Activated CD4-positive, alpha-beta memory T cell treated with anti-CD3 and anti-CD28 coated beads, Interleukin-2, amount 10 ng/mL, durations not matched to agents 7 days and 5 days (primary cell): ENCODE measurements at regions not wholly inside any gene's neighbourhood (a gene's known extent, or its start where the extent isn't known, plus 50 kb on each side); places are given as distances from the start of the nearest gene placed in this dataset.

ENCODE experiments used
- CTCF ChIA-PET: fragments of 350-600 bp; sonication (Branson Sonifier 250); formaldehyde crosslinking; loops from one replicate; lab custom pipeline; 2021; ENCODE audit warnings: antibody characterized with exemption, inconsistent platforms; lab: Charles Lee
- POLR2A ChIA-PET: fragments of 350-600 bp; sonication (Branson Sonifier 250); formaldehyde crosslinking; loops from one replicate; lab custom pipeline; 2021; ENCODE audit warnings: antibody characterized with exemption; lab: Charles Lee
- DNase-seq: peaks from one replicate; pipeline ENCODE4 v3.0.0-alpha.2; 2020
- H3K27ac Mint-ChIP-seq: one replicate; pipeline ENCODE4 v1.8.0; 2021; ENCODE audit warnings: mild to moderate bottlenecking, mixed read lengths
- H3K27me3 Mint-ChIP-seq: one replicate; pipeline ENCODE4 v1.8.0; 2021; ENCODE audit warnings: mixed read lengths
- H3K36me3 Mint-ChIP-seq: one replicate; pipeline ENCODE4 v1.8.0; 2021; ENCODE audit warnings: low read depth, mixed read lengths
- H3K4me1 Mint-ChIP-seq: one replicate; pipeline ENCODE4 v1.8.0; 2021; ENCODE audit warnings: mixed read lengths
- H3K4me3 Mint-ChIP-seq: one replicate; pipeline ENCODE4 v1.8.0; 2021; ENCODE audit warnings: mild to moderate bottlenecking, mixed read lengths
- H3K9me3 Mint-ChIP-seq: one replicate; pipeline ENCODE4 v1.8.0; 2021; ENCODE audit warnings: mixed read lengths

DNA sequence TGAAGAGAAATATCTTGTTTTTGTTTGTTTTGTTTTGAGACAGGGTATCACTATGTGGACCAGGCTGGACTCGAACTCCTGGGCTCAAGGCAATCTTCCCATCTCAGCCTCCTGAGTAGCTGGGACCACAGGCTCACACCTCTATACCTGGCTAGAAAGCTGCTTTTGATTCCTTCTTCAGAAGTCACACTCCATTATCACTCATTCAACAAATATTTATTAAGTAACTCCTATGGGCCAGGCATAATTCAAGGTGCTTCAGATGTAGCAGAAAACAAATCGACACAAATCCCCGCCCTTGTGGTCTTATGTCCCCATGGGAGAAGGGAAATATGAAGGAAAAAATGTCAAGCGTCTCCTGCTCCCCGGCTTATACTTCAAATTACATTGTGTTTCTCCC is 72.6 kb upstream of the DHX15 start:
- CTCF ChIA-PET, result no interaction called here
- DNase-seq, result no peak
- POLR2A ChIA-PET, result no interaction called here
- Mint-ChIP-seq H3K27me3 (peaks cover 19% of the 10 kb centered on the region), H3K9me3 (no peaks in the 10 kb centered on the region), H3K27ac (no peak overlapping the region), H3K4me1 (peaks cover 8% of the 10 kb centered on the region), H3K4me3 (no peak overlapping the region), H3K36me3 (no peaks in the 10 kb centered on the region)

DNA sequence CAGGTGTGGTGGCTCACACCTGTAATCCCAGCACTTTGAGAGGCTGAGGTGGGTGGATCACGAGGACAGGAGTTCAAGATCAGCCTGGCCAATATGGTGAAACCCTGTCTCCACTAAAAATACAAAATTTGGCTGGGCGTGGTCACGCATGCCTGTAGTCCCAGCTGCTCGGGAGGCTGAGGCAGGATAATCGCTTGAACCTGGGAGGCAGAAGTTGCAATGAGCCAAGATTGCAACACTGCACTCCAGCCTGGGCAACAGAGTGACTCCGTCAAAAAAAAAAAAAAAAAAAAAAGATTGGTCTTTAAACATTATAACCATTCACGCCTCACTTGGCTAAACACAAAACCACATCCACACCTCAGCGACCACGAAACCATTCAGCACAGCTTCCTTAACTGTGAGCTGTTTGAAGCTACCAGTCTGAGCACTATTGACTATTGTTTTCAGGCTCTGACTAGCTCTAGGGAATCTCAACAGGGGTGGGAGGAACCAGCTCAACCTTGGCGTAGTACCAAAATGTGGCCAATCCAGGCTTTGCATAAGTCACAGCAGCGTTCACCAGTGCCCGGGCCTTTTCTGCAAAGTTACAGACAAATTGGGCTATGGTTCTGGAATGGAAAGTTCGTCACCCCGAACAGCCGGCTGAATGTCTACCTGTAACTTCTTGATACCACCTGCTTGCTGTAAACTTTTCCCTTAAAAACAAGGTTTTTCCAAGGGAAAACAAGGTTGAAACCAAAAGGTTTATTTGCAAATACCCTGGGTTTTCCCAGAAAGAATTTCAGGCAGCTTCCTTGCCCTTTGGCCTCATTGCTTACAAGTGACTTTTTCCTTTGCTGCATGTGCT is 73.6 kb upstream of the DHX15 start:
- peak; percentile 44 for DNase-seq
- Mint-ChIP-seq H3K4me3 (no peak overlapping the region), H3K9me3 (no peaks in the 10 kb centered on the region), H3K27me3 (peaks cover 19% of the 10 kb centered on the region), H3K27ac (no peak overlapping the region), H3K4me1 (peaks cover 8% of the 10 kb centered on the region), H3K36me3 (no peaks in the 10 kb centered on the region)
- ChIA-PET CTCF (no interaction called here), POLR2A (no interaction called here)

DNA sequence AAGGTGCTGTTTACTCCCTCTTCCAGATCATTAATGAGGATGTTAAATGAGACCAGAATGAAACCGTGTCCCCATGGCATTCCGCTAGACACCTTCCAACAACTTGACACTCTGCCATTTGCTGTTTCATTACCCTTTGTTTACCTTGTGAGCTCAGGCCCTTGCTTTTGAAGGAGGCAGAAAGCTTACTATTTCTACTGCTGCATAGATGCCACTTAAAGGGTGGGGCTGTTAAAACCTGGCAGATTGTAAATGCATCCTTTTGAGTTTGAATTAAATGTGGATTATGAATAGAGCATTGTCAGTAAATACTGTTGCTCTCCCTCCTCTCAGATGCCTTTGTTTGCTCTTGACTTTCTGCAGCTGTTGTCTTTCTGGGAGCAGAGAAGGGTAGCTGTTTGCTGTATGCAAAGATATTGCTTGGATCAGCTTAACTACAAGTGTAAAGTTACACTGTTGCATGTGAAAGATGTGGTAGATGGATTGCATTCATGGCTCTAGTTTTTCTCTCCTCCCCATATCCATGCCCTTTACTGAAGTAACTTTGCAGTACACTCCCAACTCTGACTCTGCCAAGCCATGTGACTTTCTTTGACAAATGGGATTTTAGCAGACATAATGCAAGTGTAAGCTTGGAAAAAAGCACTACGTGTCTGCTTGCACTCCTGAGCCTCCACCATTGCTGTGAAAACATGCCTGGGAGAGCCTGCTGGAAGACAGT is 75.0 kb upstream of the DHX15 start:
- POLR2A ChIA-PET, result no interaction called here

DNA sequence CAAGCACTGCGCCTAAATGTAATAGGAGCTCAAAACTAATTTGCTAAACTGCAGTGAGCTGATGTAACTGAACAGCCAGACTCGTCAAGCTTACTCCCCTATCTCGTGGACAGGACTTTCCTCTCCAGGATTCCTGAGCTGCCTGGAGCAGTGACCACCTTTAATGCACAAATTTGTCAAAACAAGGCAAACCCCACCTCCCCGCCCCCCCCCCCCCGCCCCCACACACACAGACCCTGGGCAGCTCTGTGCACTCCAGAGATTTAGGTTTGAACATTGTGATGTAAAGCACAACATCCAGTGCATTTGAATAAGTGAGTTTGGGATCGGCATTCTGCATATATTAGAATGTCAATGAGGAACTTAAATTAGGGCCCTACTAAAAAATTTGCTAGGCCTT is 77.7 kb upstream of the DHX15 start:
- ChIA-PET POLR2A (no interaction called here), CTCF (no interaction called here)
- no peaks in the 10 kb centered on the region for H3K9me3 Mint-ChIP-seq
- no peaks in the 10 kb centered on the region for H3K36me3 Mint-ChIP-seq
- no peak overlapping the region for H3K27ac Mint-ChIP-seq
- H3K27me3 Mint-ChIP-seq, result peaks cover 16% of the 10 kb centered on the region
- H3K4me3 Mint-ChIP-seq, result no peak overlapping the region
- no peak for DNase-seq
- peaks cover 6% of the 10 kb centered on the region for H3K4me1 Mint-ChIP-seq

More for the DNA sequence above, 75.0 kb upstream of the DHX15 start:
- no peaks in the 10 kb centered on the region for H3K36me3 Mint-ChIP-seq
- no peak overlapping the region for H3K4me3 Mint-ChIP-seq
- no peak for DNase-seq
- peaks cover 8% of the 10 kb centered on the region for H3K4me1 Mint-ChIP-seq
- H3K27me3 Mint-ChIP-seq, result peaks cover 19% of the 10 kb centered on the region
- CTCF ChIA-PET, result no interaction called here
- H3K27ac Mint-ChIP-seq, result no peak overlapping the region
- no peaks in the 10 kb centered on the region for H3K9me3 Mint-ChIP-seq

DNA sequence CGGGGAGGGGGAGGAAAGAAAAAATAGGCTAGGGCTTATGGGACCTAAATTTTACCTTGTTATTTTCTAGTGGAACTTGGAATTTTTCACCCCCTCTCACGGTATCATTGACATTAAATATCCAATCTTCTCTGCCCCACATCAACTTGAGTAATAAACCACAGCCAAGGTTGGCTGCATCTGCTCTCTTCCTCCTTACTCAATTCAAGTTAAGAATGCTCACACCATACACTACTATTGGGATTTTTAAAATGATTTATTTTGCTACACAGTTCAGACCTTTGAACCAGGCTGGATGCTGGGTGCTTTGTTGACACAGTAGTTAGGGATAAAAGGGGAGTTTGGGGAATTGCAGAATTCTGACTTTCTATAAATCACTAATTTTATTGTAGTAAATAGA is 78.2 kb upstream of the DHX15 start:
- ChIA-PET POLR2A (no interaction called here), CTCF (no interaction called here)
- no peak for DNase-seq
- Mint-ChIP-seq H3K27ac (no peak overlapping the region), H3K36me3 (no peaks in the 10 kb centered on the region), H3K4me1 (peaks cover 6% of the 10 kb centered on the region), H3K27me3 (peaks cover 16% of the 10 kb centered on the region), H3K9me3 (no peaks in the 10 kb centered on the region), H3K4me3 (no peak overlapping the region)

DNA sequence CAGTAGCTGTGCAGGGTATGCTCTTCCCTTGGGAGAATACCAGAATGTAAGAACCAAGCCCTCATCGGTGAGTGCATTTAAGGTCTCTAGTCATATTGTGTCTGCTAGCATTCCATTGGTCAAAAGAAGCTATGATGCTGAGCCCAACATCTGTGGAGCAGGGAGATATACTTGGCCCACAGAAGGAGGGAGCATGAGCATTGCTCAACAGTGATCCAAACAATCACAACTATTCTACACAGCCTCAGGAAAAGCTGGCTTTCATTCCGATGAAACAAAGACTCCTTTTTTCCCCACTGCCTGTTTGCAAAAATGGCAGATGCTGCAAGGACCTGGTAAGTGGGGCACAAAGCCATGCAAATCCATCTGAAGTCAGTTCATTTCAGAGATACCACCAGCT is 80.6 kb upstream of the DHX15 start:
- CTCF ChIA-PET, result no interaction called here

DNA sequence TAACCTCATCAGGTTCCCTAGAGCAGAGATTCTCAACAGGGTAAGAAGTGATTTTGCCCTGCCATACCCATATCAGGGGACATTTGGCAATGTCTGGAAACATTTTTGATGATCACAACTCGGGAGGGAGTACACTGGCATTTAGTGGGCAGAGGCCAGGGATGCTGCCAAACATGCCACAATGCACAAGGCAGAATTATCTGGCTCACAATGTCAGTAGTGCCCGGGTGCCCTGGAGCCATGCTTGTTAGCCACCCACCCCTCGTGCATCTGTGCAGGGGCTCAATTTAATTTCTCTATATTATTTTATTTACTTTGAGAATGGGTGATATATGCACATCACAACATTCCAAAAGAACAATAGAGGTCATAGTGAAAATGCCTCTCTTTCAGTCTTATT is 82.0 kb upstream of the DHX15 start:
- POLR2A ChIA-PET, result no interaction called here
- no peak for DNase-seq
- no peak overlapping the region for H3K27ac Mint-ChIP-seq
- CTCF ChIA-PET, result no interaction called here
- no peak overlapping the region for H3K4me3 Mint-ChIP-seq
- no peaks in the 10 kb centered on the region for H3K9me3 Mint-ChIP-seq
- no peaks in the 10 kb centered on the region for H3K36me3 Mint-ChIP-seq
- H3K27me3 Mint-ChIP-seq, result no peaks in the 10 kb centered on the region
- no peaks in the 10 kb centered on the region for H3K4me1 Mint-ChIP-seq

More for the DNA sequence above, 80.6 kb upstream of the DHX15 start:
- POLR2A ChIA-PET, result no interaction called here
- H3K27ac Mint-ChIP-seq, result no peak overlapping the region
- no peak for DNase-seq
- no peaks in the 10 kb centered on the region for H3K9me3 Mint-ChIP-seq
- H3K36me3 Mint-ChIP-seq, result no peaks in the 10 kb centered on the region
- peaks cover 4% of the 10 kb centered on the region for H3K27me3 Mint-ChIP-seq
- no peak overlapping the region for H3K4me3 Mint-ChIP-seq
- H3K4me1 Mint-ChIP-seq, result no peaks in the 10 kb centered on the region

DNA sequence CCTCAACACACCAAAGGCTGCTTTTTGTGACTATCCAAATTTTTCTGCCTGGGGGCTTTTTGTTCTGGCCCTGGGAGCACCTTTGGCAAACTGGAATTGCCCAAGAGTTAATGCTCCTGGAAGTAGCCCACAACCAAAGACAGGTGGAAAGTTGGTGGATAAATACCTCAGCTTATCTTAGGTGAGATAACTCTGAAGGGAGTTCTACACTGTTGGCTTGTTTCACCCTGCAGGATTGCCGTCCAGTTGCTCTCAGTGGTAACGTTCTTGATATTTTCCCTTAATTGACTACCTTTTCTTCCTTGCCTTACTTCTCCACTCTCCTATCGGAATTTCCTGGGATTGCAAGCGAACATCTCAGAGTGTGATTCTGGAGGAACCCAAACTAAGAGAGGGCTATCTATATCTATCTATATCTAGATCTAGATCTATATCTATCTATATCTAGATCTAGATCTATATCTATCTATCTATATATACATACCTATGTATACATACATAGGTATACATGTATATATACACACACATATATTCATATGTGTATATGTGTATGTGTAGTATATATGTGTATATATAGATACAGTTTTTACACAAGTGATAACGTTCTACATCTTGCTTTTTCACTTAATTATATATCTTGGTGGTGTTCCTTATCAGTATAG is 82.6 kb upstream of the DHX15 start:
- Mint-ChIP-seq H3K4me3 (no peak overlapping the region), H3K4me1 (no peaks in the 10 kb centered on the region), H3K9me3 (no peaks in the 10 kb centered on the region), H3K27me3 (no peaks in the 10 kb centered on the region), H3K36me3 (no peaks in the 10 kb centered on the region), H3K27ac (no peak overlapping the region)
- no peak for DNase-seq
- CTCF ChIA-PET, result no interaction called here
- POLR2A ChIA-PET, result no interaction called here

DNA sequence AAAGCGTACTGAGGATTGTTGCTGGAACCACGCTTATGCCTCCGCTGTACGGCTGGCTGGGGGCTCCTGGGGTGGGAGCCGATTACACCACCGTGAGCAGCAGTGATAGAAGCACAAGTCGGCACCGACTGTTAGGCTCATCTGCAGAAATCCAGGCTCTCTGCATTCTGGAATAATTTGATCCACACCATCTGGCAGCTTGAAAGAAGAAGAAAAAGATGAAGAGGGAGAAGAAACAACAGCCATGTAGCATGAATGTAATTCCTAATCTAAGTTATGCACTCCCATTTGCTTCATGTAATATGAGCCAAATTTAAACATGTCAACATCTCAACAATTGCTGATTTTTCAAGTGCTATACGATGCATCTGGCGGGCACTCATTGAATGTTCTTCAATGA is 84.6 kb upstream of the DHX15 start:
- H3K36me3 Mint-ChIP-seq, result no peaks in the 10 kb centered on the region
- no peak overlapping the region for H3K27ac Mint-ChIP-seq
- H3K4me3 Mint-ChIP-seq, result no peak overlapping the region
- no peaks in the 10 kb centered on the region for H3K4me1 Mint-ChIP-seq
- POLR2A ChIA-PET, result no interaction called here
- no peak for DNase-seq
- no peaks in the 10 kb centered on the region for H3K9me3 Mint-ChIP-seq
- H3K27me3 Mint-ChIP-seq, result no peaks in the 10 kb centered on the region
- CTCF ChIA-PET, result no interaction called here

DNA sequence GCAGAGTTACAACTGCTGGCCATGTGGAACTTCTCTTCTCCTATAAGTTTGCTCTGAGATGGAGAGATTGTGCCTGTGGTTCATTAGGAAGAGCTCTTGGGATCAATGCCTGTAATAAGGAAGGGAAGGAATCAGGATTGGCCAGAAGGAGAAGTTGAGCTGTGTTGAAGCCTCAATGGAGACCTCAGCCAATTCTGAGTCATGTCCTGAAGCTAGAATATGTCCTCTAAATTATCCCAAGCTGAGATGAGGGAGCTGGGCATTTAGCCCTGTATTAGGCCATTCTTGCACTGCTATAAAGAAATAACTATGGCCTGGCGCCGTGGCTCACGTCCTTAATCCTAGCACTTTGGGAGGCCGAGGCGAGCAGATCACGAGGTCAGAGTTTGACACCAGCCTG is 85.4 kb upstream of the DHX15 start:
- H3K36me3 Mint-ChIP-seq, result no peaks in the 10 kb centered on the region
- CTCF ChIA-PET, result no interaction called here
- peaks cover 2% of the 10 kb centered on the region for H3K27me3 Mint-ChIP-seq
- H3K4me3 Mint-ChIP-seq, result no peak overlapping the region
- POLR2A ChIA-PET, result no interaction called here
- H3K27ac Mint-ChIP-seq, result no peak overlapping the region
- H3K9me3 Mint-ChIP-seq, result no peaks in the 10 kb centered on the region
- no peak for DNase-seq
- H3K4me1 Mint-ChIP-seq, result no peaks in the 10 kb centered on the region

DNA sequence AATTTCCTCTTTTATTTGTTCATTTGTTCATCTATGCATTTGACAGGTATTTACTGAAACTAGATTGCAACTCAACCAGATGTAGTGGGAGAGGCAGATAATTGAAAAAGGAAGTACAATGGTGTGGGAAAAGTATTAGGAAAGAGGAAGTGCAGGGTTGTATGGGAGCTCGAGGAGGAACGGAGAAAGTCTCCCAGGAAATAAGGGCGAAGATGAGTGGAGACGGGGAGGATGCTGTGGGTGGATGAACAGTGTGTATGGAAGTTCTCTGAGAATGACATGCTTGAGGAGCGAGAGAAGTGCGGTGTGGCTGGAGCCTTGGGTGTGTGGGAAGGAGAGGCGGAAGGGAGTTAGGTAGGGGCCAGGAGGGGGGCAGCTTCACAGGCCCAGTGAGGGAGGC is 87.5 kb upstream of the DHX15 start:
- Mint-ChIP-seq H3K27me3 (peaks cover 4% of the 10 kb centered on the region), H3K27ac (no peak overlapping the region), H3K4me1 (no peaks in the 10 kb centered on the region), H3K4me3 (no peak overlapping the region), H3K36me3 (no peaks in the 10 kb centered on the region), H3K9me3 (no peaks in the 10 kb centered on the region)
- DNase-seq, result no peak
- CTCF ChIA-PET, result no interaction called here
- POLR2A ChIA-PET, result no interaction called here

DNA sequence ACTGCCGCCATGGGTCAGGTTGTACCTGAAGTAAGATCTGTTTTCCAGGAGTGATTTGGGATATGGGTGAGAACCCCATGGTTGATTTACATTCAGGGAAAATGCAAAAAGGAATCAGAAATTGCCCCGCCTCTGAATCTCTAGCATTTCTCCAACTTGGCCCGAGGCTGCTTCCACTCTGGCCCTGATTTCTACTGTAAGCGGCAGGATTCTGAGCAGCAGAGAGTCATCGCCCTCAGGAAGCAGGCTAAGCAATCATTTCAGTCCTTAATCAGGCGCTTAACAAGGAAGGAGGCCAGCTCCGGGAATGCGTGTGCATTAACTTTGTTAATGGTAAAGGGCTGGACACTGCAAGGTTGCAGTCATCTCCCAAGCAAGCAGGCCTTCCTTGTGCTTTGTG is 88.5 kb upstream of the DHX15 start:
- POLR2A ChIA-PET, result no interaction called here
- Mint-ChIP-seq H3K9me3 (no peaks in the 10 kb centered on the region), H3K4me1 (no peaks in the 10 kb centered on the region), H3K27ac (no peak overlapping the region), H3K4me3 (no peak overlapping the region), H3K27me3 (peaks cover 8% of the 10 kb centered on the region), H3K36me3 (no peaks in the 10 kb centered on the region)
- CTCF ChIA-PET, result no interaction called here
- no peak for DNase-seq

DNA sequence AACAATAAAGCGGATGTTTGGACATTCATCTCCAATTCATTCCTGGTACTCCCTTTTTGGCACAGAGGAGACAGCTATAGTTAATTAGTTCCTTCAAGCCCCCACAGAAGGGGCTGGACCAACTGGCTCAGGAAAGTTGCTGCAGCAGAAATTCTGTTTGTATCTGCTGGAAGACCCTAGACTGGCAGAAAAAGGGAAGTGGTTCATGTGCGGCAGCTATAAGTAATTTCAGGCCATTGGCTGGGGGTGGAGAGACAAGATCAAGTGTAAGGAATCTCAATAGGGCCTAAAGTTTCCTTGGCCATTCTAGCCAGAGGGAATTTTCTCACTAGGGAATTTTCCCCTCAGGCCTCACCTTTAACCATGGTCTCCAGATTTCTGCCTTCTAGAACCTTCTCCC is 89.9 kb upstream of the DHX15 start:
- no peak overlapping the region for H3K27ac Mint-ChIP-seq
- no peaks in the 10 kb centered on the region for H3K4me1 Mint-ChIP-seq
- H3K36me3 Mint-ChIP-seq, result no peaks in the 10 kb centered on the region
- no peak for DNase-seq
- no peak overlapping the region for H3K4me3 Mint-ChIP-seq
- CTCF ChIA-PET, result no interaction called here
- no peaks in the 10 kb centered on the region for H3K9me3 Mint-ChIP-seq
- peaks cover 8% of the 10 kb centered on the region for H3K27me3 Mint-ChIP-seq
- POLR2A ChIA-PET, result no interaction called here
